NCI-H146 treated with DMSO at 0.1 percent for 48 hours (cell line): ENCODE measurements at regions not wholly inside any gene's neighbourhood (a gene's known extent, or its start where the extent isn't known, plus 50 kb on each side); places are given as distances from the start of the nearest gene placed in this dataset.

Experiments
- DNase-seq: peaks from one replicate; lab custom pipeline; 2025; ENCODE audit not compliant: unreplicated experiment; lab: John Stamatoyannopoulos, UW

GRCh38 chr20:59403261-59403961 lies 103.0 kb downstream of the EDN3 start:
- no peak for DNase-seq

GRCh38 chr20:59403962-59404314 lies 103.5 kb downstream of the EDN3 start:
- DNase-seq = no peak

GRCh38 chr20:59404749-59405148 lies 104.3 kb downstream of the EDN3 start:
- no peak for DNase-seq

DNA sequence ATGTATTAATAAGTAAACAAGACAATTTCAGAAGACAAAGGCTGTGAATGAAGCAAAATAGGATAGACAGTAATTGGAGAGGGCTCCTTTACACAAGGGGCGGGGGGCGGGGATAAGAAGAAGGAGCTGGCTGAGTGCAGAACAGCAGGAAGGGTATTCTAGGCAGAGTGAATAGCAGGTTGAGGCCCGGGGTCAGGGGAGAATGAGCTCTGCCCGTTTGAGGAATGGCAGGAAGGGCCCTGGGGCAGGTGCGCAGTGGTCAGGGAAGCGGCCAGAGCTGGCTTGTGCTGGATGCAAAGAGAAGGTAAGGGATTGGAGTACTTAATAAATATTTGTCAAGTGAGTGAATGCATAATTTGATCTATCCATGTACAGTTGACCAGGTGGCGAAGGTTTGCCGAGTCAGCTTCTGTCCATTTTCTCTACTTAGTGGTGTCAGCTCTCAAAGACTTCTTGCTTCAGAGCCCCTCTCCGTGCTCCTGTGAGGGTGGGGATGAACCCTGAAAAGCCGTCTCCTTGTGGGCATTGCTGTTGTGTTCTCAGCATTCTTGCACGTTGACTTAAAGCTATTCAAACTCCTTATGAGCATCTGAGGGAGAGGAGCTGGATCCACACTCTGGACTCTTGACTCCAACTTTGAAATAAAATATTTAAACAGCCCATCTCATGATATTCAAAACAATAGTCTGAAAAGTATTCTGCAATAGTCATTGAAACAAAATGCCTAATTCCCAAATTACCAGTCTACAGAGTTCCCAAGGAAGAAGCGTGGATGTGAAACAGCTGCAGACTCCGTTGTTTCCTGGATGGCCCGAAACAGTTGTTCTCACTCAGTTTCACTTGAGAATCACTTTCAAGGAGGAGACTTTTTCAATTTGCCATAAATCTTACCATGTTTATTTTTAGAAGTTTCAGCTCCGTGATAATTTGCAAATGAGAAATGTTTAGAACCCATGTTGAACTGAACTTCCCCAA lies 105.1 kb downstream of the EDN3 start:
- no peak for DNase-seq

- DNase-seq = no peak
These were observed 106.0 kb downstream of the EDN3 start for GRCh38 chr20:59406446-59406845.

DNA sequence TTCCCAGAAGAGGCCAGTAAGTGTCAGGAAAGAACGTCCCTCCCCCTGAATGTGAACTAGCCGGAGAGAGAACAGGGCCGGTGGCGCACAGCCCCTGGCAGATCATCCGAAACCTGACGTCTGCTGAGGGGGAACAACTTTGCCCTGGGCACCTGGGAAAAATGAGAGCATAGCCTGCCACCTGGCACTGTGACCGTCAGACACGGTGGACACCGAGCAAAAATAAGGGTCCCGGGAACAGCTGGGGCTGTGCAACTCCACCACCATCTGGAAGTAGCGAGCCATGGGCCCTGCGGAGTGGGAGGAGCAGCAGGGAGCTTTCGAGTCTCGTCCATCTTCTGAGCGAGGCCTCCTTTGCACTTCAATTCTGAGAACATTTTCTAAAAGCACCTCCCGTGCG lies 110.8 kb downstream of the EDN3 start:
- DNase-seq = no peak

GRCh38 chr20:59411589-59411988 lies 111.2 kb downstream of the EDN3 start:
- DNase-seq = no peak

DNA sequence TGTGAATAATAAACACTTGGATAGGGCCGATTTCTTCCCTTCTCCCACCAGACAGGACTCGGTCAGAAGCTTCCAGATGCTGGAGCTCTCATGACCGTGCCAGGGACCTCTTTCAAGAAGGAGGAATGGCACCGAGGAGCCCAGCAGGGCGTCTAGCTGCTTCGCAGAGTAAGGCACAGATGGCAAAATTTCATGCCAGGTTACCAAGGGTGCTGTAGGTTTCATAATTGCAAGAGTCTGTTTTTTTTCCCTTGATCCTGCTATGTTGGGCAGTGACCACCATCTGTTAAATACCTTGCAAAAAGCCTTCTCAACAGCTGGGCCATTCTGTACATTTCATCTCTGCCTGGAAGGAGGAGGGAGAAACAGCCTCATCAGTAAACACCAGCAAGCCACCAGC lies 111.8 kb downstream of the EDN3 start:
- DNase-seq = no peak

- no peak for DNase-seq
These were observed 112.5 kb downstream of the EDN3 start for GRCh38 chr20:59412875-59413284.

- DNase-seq = no peak
These were observed 113.0 kb downstream of the EDN3 start for GRCh38 chr20:59413326-59413865.

GRCh38 chr20:59414936-59415623 lies 114.7 kb downstream of the EDN3 start:
- no peak for DNase-seq

DNA sequence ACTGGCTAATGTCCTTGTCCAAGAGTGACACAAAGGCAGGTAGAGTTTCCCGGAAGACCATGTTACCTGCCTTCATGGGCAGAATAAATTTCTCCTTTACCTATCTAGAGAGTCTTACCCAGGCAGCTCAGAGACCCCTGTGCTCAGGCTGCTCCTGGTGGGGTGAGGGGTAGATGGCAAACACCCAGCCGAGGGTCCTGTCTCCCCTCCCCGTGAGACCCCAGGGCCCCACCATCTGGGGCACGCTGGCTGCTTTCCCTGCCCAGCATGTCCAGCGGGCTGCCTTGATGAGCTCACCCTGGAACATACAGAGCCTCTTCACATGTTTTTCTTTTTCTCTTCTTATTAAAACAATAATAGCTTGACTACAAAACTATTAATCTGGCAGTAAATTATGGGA lies 116.5 kb downstream of the EDN3 start:
- DNase-seq = no peak

DNA sequence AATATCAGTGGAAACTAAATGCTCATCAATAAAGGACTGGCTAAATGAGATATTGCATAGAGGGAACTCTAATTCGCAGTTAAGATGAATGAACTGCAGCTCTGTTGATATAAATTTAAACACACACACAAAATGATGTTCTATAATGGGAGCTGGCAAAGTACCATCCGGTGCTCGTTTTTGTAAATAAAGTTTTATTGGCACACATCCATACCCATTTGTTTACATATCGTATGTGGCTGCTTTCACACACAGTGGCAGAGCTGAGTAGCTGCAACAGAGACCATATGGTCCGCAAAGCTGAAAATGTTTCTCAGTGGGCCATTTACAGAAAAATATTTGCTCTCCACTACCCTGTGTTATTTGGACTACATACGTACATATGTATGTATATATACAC lies 120.7 kb downstream of the EDN3 start:
- no peak for DNase-seq

GRCh38 chr20:59421920-59422637 lies 121.7 kb downstream of the EDN3 start:
- DNase-seq = no peak

DNA sequence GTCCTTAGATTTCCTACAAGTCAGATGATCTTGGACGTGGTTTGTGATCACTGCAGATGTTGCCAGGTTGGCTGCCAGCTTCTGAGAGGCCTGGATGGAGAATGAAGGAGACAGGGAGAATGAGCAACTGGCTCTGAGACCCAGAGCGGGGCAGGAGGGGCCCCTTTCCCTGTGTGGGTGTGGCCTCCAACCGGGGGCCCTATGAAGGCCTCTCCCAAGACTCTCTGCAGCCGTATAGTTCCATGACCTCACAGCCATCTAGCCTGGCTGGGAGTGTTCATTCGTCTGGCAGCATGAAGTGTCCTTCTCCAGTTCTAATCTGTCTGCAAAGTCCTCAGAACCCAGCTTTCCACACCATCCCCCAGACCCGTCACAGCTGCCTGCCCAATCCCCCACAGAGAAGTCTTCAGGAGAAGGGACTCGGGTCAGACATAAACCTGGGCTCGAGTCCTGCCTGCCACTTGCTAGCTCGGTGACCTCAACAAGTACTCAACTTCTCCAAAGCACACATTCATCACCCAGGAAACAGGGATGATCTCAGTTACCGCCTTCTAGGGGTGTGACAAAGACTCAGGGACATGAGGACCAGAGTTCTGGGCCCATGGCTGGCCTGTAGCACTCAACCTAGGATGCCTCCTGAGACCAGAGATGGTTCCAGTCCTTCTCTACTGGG lies 122.6 kb downstream of the EDN3 start:
- DNase-seq = no peak

DNA sequence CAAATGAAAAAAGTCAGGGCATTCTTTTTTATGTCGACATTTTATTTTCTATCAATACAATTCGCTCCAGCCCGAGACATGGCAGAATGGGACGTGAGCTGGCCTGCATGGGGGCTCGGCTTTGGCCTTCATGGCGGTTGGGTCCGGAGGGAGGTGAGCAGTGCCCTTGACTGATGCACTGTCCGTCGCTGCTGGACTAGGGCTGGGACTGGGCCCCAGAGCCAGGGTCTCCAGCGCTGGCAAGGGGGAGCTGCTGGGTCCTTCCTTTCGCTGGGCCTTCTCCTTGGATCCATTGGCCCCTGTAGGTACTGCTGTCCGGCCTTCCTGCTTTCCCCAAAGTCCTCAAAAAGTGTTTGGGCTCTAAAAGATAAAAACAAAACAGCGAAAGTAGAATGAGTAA lies 124.6 kb downstream of the EDN3 start:
- DNase-seq = no peak

DNA sequence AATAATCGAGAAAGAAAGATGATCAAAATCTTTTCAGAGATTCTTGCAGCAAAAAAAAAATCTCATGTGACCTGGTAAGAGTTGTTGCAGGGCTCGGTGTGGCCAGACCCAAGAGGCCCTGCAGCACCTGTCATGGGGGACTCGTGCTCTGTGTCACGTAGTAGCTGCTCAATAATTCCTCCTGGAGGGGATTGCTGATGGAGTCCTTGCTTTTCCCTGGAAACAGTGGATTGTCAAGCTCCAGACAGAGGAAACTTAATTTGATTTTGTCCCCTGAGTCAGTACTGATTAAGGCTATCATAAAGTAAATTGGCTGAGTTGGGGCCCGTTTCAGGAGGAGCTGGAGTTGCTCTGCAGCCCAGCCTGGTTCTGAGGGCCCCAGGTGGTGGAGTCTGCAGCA lies 125.2 kb downstream of the EDN3 start:
- no peak for DNase-seq

GRCh38 chr20:59428006-59428405 lies 127.6 kb downstream of the EDN3 start:
- no peak for DNase-seq

DNA sequence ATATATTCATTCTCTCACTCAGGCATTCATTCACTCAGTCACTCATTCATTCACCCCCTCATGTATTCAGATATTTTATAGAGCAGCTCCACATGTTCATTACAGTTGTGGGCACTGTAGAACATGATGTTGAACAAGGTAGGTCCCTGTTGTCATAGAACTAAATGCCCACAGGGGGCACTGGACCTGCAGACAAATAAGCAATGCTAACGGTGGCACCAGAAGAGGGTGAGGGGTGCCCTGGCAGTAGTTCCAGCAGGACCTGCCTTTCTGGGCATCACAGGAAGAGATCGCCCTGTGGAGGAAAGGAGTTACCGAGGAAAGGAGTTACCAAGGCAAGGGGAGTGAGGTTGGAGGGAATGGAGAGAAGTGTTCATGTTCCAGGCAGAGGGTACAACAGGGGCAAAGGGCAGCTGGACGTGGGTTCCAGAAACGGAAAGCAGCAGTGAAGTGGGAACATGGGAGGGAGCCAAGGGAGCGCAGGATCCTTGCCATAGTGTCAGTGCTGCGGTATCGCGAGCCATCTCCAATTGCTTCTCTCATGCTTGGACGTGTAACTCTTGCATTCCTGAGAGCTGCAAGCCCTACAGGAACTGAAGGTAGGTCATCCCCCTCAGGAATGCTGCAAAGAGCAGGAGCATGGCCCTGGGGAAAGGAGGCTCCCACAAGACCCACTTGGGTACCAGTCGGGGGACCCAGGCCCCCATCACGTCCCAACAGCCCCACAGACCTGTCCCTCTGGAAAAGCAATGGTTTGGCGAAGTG lies 128.2 kb downstream of the EDN3 start:
- no peak for DNase-seq

DNA sequence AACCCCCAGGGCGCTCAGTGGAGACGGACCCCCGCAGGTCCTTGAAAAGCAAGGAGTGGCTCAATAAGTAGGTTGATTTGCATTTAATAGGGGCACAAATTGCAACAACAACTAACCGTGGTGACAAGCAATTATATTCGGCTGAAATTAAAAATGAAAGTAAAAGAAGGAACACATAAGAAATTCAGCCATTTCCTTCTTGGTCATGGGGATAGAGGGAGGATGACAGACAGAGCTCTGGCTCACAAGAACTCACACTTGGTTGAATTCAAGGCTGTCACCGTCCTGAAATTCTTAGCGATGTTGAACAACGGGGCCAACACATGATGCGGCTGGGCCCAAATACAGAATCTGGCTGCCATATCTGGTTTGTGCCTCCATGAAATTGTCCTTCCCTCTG lies 129.0 kb downstream of the EDN3 start:
- DNase-seq = no peak
